Islet precursor cell (in vitro differentiated cells): ENCODE measurements at regions not wholly inside any gene's neighbourhood (a gene's known extent, or its start where the extent isn't known, plus 50 kb on each side); places are given as distances from the start of the nearest gene placed in this dataset.
"Not testable (repeated sequence)": the region's sequence is repeated elsewhere in the genome, so short reads cannot be mapped to it uniquely, and the experiment has no call there.

Experiments
- DNase-seq: peaks from one replicate; pipeline ENCODE4 v3.0.0-alpha.2; 2018

GRCh38 chr2:191476901-191477300, 201.0 kb upstream of the NABP1 start:
- DNase-seq = no peak

GRCh38 chr2:191478799-191479679, 198.9 kb upstream of the NABP1 start:
- peak; percentile 96 for DNase-seq

- DNase-seq = no peak
Observed at GRCh38 chr2:191479680-191480023, 198.3 kb upstream of the NABP1 start.

- no peak for DNase-seq
Observed at GRCh38 chr2:191481305-191482070, 196.4 kb upstream of the NABP1 start.

GRCh38 chr2:191483117-191483516, 194.8 kb upstream of the NABP1 start:
- DNase-seq = no peak

- DNase-seq = peak; percentile 94
Observed at GRCh38 chr2:191486584-191487320, 191.2 kb upstream of the NABP1 start.

GRCh38 chr2:191488135-191488534, 189.8 kb upstream of the NABP1 start:
- DNase-seq = peak; percentile 90

GRCh38 chr2:191489177-191489576, 188.8 kb upstream of the NABP1 start:
- no peak for DNase-seq

- no peak for DNase-seq
Observed at GRCh38 chr2:191496838-191497237, 181.1 kb upstream of the NABP1 start.

- no peak for DNase-seq
Observed at GRCh38 chr2:191497822-191498221, 180.1 kb upstream of the NABP1 start.

GRCh38 chr2:191499050-191499449, 178.9 kb upstream of the NABP1 start:
- DNase-seq = no peak

GRCh38 chr2:191499874-191500565, 177.9 kb upstream of the NABP1 start:
- peak; percentile 51 for DNase-seq

- no peak for DNase-seq
Observed at GRCh38 chr2:191500566-191500883, 177.4 kb upstream of the NABP1 start.

- DNase-seq = peak; percentile 59
Observed at GRCh38 chr2:191500884-191501560, 176.9 kb upstream of the NABP1 start.

GRCh38 chr2:191501561-191502168, 176.3 kb upstream of the NABP1 start:
- DNase-seq = no peak

GRCh38 chr2:191506515-191506914, 171.4 kb upstream of the NABP1 start:
- no peak for DNase-seq

GRCh38 chr2:191507252-191507853, 170.6 kb upstream of the NABP1 start:
- not testable (repeated sequence) for DNase-seq

GRCh38 chr2:191508738-191509137, 169.2 kb upstream of the NABP1 start:
- DNase-seq = no peak

- no peak for DNase-seq
Observed at GRCh38 chr2:191512216-191512835, 165.6 kb upstream of the NABP1 start.

- DNase-seq = no peak
Observed at GRCh38 chr2:191512874-191513273, 165.1 kb upstream of the NABP1 start.

- DNase-seq = no peak
Observed at GRCh38 chr2:191514613-191515012, 163.3 kb upstream of the NABP1 start.
